ENCODE measurements at regions not wholly inside any gene's neighbourhood (a gene's known extent, or its start where the extent isn't known, plus 50 kb on each side); places are given as distances from the start of the nearest gene placed in this dataset.

DNA sequence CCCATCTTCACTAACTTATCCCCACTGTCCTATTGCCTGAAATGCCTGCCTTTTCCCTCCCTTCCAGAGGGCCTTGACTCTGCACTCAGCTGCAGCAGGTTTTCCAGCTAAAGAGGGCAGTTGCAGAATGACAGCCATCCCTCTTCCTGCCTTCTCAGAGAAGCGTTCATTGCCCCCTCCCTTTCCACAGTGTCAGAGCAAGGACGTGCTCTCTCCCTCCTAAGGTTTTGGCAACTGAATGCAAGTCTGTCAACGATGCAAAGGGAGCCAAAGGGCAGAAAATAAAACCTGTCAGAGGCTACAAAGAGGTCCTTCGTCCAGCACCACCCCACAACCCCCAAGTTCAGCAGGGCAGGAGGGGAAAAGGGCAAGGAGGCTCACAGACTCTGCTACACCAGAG, 230.1 kb upstream of the THBS1 start:
- Histone ChIP-seq H3K79me1 (ENCODE audit: low read depth, low read length) (no peaks in the 10 kb centered on the region), H3K23ac (ENCODE audit: low read depth, low read length, poor library complexity) (no peak overlapping the region), H3K4me1 (ENCODE audit: control insufficient read depth in 2 of 2, insufficient read depth in 1 of 2, low read depth in 1 of 2, low read length in 2 of 2) (no peaks in the 10 kb centered on the region), H2AK5ac (ENCODE audit: low read depth, low read length) (no peak overlapping the region), H3K27me3 (ENCODE audit: control insufficient read depth in 3 of 3, insufficient read depth in 3 of 3, low read depth in 1 of 3, low read length in 3 of 3) (peaks cover 0 to 6% (median 0%) of the 10 kb centered on the region in 3 experiments), H2AFZ (ENCODE audit: low read length) (peak overlapping the region; percentile 45), H3K18ac (ENCODE audit: low read length) (peak overlapping the region; percentile 35), H2BK120ac (ENCODE audit: low read depth, low read length) (no peak overlapping the region), H3K14ac (ENCODE audit: low read length) (no peak overlapping the region), H3K9me3 (replicated peaks in 1 of 2; ENCODE audit: control insufficient read depth in 2 of 2, insufficient read depth in 1 of 2, low read depth in 1 of 2, low read length in 2 of 2) (no peaks in the 10 kb centered on the region), H3K4ac (ENCODE audit: low read length) (no peak overlapping the region), H3K4me2 (ENCODE audit: insufficient read depth, low read length, poor library complexity, severe bottlenecking) (no peak overlapping the region), H3K4me3 (ENCODE audit: low read length in 2 of 2) (no peak overlapping the region), H2BK15ac (ENCODE audit: low read length) (no peak overlapping the region), H4K91ac (ENCODE audit: low read depth, low read length, poor library complexity) (no peak overlapping the region), H2BK12ac (ENCODE audit: low read length) (no peak overlapping the region), H3K27ac (replicated peaks; ENCODE audit: low read length) (no peak overlapping the region), H3K9ac (ENCODE audit: low read depth, low read length, poor library complexity) (no peak overlapping the region), H2BK5ac (ENCODE audit: low read length) (no peak overlapping the region), H4K8ac (ENCODE audit: low read depth, low read length) (no peak overlapping the region), H3K36me3 (replicated peaks in 1 of 2; ENCODE audit: control insufficient read depth in 2 of 2, insufficient read depth in 2 of 2, low read length in 2 of 2) (no peaks in the 10 kb centered on the region)
- WGBS, 2 donors (ENCODE audit: extremely low coverage in 2 of 2, insufficient read length in 2 of 2, insufficient replicate concordance in 1 of 2): no CpG with 5 or more reads among the region's 4 CpGs
- DNase-seq (ENCODE audit: low spot score): no peak

DNA sequence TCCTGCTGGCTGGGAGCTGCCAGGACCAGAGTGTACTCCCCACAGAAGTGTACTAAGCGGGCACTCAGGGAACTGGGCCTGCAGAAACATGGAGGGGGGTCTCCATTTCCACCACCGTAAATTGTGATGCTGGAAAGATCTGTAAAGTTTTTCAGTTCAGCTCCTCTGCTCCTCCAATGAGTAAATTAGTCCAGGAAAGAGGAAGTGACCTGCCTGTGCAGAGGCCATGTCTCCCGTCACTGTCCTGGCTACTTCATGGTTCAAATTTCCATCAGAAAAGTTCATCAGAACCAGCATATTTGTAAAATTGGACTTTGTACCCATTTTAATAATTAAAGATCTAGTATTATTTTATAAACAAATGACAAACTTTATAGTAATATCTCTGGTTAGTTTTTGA, 226.7 kb upstream of the THBS1 start:
- Histone ChIP-seq H2BK120ac (ENCODE audit: low read depth, low read length) (no peak overlapping the region), H3K4ac (ENCODE audit: low read length) (no peak overlapping the region), H3K36me3 (replicated peaks in 1 of 2; ENCODE audit: control insufficient read depth in 2 of 2, insufficient read depth in 2 of 2, low read length in 2 of 2) (no peaks in the 10 kb centered on the region), H3K4me3 (ENCODE audit: low read length in 2 of 2) (no peak overlapping the region), H4K91ac (ENCODE audit: low read depth, low read length, poor library complexity) (no peak overlapping the region), H3K27me3 (ENCODE audit: control insufficient read depth in 3 of 3, insufficient read depth in 3 of 3, low read depth in 1 of 3, low read length in 3 of 3) (peaks cover 0 to 6% (median 0%) of the 10 kb centered on the region in 3 experiments), H3K79me1 (ENCODE audit: low read depth, low read length) (no peaks in the 10 kb centered on the region), H4K8ac (ENCODE audit: low read depth, low read length) (no peak overlapping the region), H2AK5ac (ENCODE audit: low read depth, low read length) (no peak overlapping the region), H3K23ac (ENCODE audit: low read depth, low read length, poor library complexity) (no peak overlapping the region), H3K18ac (ENCODE audit: low read length) (no peak overlapping the region), H2AFZ (ENCODE audit: low read length) (no peak overlapping the region), H2BK5ac (ENCODE audit: low read length) (no peak overlapping the region), H3K14ac (ENCODE audit: low read length) (no peak overlapping the region), H3K4me2 (ENCODE audit: insufficient read depth, low read length, poor library complexity, severe bottlenecking) (no peak overlapping the region), H3K9ac (ENCODE audit: low read depth, low read length, poor library complexity) (no peak overlapping the region), H2BK12ac (ENCODE audit: low read length) (no peak overlapping the region), H3K27ac (replicated peaks; ENCODE audit: low read length) (no peak overlapping the region), H3K4me1 (ENCODE audit: control insufficient read depth in 2 of 2, insufficient read depth in 1 of 2, low read depth in 1 of 2, low read length in 2 of 2) (no peaks in the 10 kb centered on the region), H3K9me3 (replicated peaks in 1 of 2; ENCODE audit: control insufficient read depth in 2 of 2, insufficient read depth in 1 of 2, low read depth in 1 of 2, low read length in 2 of 2) (no peaks in the 10 kb centered on the region), H2BK15ac (ENCODE audit: low read length) (no peak overlapping the region)
- DNase-seq (ENCODE audit: low spot score): no peak
- WGBS, 2 donors (ENCODE audit: extremely low coverage in 2 of 2, insufficient read length in 2 of 2, insufficient replicate concordance in 1 of 2): no CpG with 5 or more reads among the region's 3 CpGs

DNA sequence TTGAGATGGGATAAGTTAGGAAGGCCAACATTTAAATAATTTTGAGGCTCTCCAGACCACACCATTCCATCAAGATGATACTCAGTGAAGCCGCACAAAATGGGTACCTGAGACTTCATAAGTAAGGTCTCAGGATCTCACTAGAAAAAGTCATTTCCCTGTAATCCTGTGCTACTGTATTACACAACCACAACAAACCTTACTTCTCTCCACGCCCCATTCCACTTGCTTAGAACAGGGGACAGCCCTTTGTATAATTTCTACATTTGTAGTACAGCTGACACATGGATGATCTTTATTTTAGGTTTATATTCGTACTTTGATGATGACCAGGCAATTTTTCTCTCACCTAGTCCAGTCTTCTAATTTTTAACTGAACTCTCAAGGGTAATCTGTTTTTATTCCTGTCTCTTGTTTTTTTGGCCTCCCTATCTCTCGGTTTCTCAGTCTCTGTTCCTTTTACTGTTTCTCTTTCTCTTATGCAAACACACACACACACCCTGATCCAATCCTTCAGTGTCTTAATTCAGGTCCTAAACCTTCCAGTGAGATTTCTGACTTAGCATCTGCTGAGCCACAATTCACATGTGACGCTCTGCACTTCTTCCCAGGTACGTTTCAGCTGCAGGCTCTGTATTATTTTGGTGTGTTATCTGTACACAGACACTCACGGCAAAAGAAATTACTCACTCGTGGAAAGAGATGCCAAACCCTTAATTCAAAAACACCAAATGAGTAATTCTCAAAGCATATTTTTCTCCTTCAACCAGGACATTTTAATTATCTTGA, 223.2 kb upstream of the THBS1 start:
- Histone ChIP-seq H2BK5ac (ENCODE audit: low read length) (no peak overlapping the region), H3K23ac (ENCODE audit: low read depth, low read length, poor library complexity) (no peak overlapping the region), H3K27ac (replicated peaks; ENCODE audit: low read length) (no peak overlapping the region), H3K4ac (ENCODE audit: low read length) (no peak overlapping the region), H2BK15ac (ENCODE audit: low read length) (no peak overlapping the region), H2AFZ (ENCODE audit: low read length) (no peak overlapping the region), H2AK5ac (ENCODE audit: low read depth, low read length) (no peak overlapping the region), H2BK120ac (ENCODE audit: low read depth, low read length) (no peak overlapping the region), H3K4me2 (ENCODE audit: insufficient read depth, low read length, poor library complexity, severe bottlenecking) (no peak overlapping the region), H3K18ac (ENCODE audit: low read length) (no peak overlapping the region), H3K79me1 (ENCODE audit: low read depth, low read length) (no peaks in the 10 kb centered on the region), H3K4me1 (ENCODE audit: control insufficient read depth in 2 of 2, insufficient read depth in 1 of 2, low read depth in 1 of 2, low read length in 2 of 2) (no peaks in the 10 kb centered on the region), H4K91ac (ENCODE audit: low read depth, low read length, poor library complexity) (no peak overlapping the region), H3K4me3 (ENCODE audit: low read length in 2 of 2) (no peak overlapping the region), H3K9ac (ENCODE audit: low read depth, low read length, poor library complexity) (no peak overlapping the region), H3K27me3 (ENCODE audit: control insufficient read depth in 3 of 3, insufficient read depth in 3 of 3, low read depth in 1 of 3, low read length in 3 of 3) (peaks cover 0 to 3% (median 0%) of the 10 kb centered on the region in 3 experiments), H4K8ac (ENCODE audit: low read depth, low read length) (no peak overlapping the region), H3K14ac (ENCODE audit: low read length) (no peak overlapping the region), H2BK12ac (ENCODE audit: low read length) (no peak overlapping the region), H3K9me3 (replicated peaks in 1 of 2; ENCODE audit: control insufficient read depth in 2 of 2, insufficient read depth in 1 of 2, low read depth in 1 of 2, low read length in 2 of 2) (no peaks in the 10 kb centered on the region), H3K36me3 (replicated peaks in 1 of 2; ENCODE audit: control insufficient read depth in 2 of 2, insufficient read depth in 2 of 2, low read length in 2 of 2) (no peaks in the 10 kb centered on the region)
- no peak for DNase-seq (ENCODE audit: low spot score)
- WGBS, 2 donors (ENCODE audit: extremely low coverage in 2 of 2, insufficient read length in 2 of 2, insufficient replicate concordance in 1 of 2): no CpG with 5 or more reads among the region's 8 CpGs

DNA sequence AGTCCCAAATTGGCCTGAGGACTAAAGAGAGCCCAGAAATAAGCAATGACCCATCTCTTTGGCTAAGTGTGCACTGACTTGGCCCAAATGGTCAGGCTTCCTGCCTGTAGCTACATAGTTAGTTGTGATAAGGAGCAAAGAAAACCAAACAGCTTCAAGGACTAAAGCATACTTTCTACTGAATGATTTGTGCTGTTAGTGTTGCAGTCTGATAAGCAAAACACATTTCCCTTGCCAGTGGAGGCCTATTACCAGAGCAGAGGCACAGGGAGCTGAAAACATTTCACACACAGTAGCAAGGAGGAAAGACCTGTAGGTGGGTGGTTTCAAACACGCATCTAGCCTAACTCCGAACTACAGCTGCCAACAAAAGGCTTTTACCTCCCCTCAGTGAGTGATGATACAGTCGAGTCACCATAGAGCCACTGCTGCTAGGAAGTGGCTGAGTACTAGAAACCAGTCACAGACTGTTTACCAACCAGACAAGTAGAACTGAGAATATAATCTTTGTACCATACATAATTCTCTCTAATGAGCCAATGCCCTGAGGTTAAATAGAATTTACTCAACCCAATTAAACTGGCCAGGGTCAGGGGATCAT, 222.3 kb upstream of the THBS1 start:
- no peak overlapping the region for H2BK15ac ChIP-seq (ENCODE audit: low read length)
- peaks cover 0 to 3% (median 0%) of the 10 kb centered on the region in 3 experiments for H3K27me3 ChIP-seq (ENCODE audit: control insufficient read depth in 3 of 3, insufficient read depth in 3 of 3, low read depth in 1 of 3, low read length in 3 of 3)
- no peaks in the 10 kb centered on the region for H3K36me3 ChIP-seq (replicated peaks in 1 of 2; ENCODE audit: control insufficient read depth in 2 of 2, insufficient read depth in 2 of 2, low read length in 2 of 2)
- no peak overlapping the region for H3K4me2 ChIP-seq (ENCODE audit: insufficient read depth, low read length, poor library complexity, severe bottlenecking)
- H3K4me1 ChIP-seq (ENCODE audit: control insufficient read depth in 2 of 2, insufficient read depth in 1 of 2, low read depth in 1 of 2, low read length in 2 of 2): no peaks in the 10 kb centered on the region
- H2BK5ac ChIP-seq (ENCODE audit: low read length): no peak overlapping the region
- H3K23ac ChIP-seq (ENCODE audit: low read depth, low read length, poor library complexity): no peak overlapping the region
- no peak overlapping the region for H2AK5ac ChIP-seq (ENCODE audit: low read depth, low read length)
- no peak overlapping the region for H3K9ac ChIP-seq (ENCODE audit: low read depth, low read length, poor library complexity)
- no peak overlapping the region for H2BK120ac ChIP-seq (ENCODE audit: low read depth, low read length)
- H3K14ac ChIP-seq (ENCODE audit: low read length): no peak overlapping the region
- no peak for DNase-seq (ENCODE audit: low spot score)
- no peak overlapping the region for H4K91ac ChIP-seq (ENCODE audit: low read depth, low read length, poor library complexity)
- no peak overlapping the region for H3K27ac ChIP-seq (replicated peaks; ENCODE audit: low read length)
- H2AFZ ChIP-seq (ENCODE audit: low read length): no peak overlapping the region
- no peaks in the 10 kb centered on the region for H3K9me3 ChIP-seq (replicated peaks in 1 of 2; ENCODE audit: control insufficient read depth in 2 of 2, insufficient read depth in 1 of 2, low read depth in 1 of 2, low read length in 2 of 2)
- WGBS, 2 donors (ENCODE audit: extremely low coverage in 2 of 2, insufficient read length in 2 of 2, insufficient replicate concordance in 1 of 2): no CpG with 5 or more reads among the region's 3 CpGs
- H4K8ac ChIP-seq (ENCODE audit: low read depth, low read length): no peak overlapping the region
- no peak overlapping the region for H3K4ac ChIP-seq (ENCODE audit: low read length)
- H2BK12ac ChIP-seq (ENCODE audit: low read length): no peak overlapping the region
- H3K79me1 ChIP-seq (ENCODE audit: low read depth, low read length): no peaks in the 10 kb centered on the region
- H3K4me3 ChIP-seq (ENCODE audit: low read length in 2 of 2): no peak overlapping the region
- no peak overlapping the region for H3K18ac ChIP-seq (ENCODE audit: low read length)

All from neuronal stem cell (in vitro differentiated cells).